ENCODE measurements at regions not wholly inside any gene's neighbourhood (a gene's known extent, or its start where the extent isn't known, plus 50 kb on each side); places are given as distances from the start of the nearest gene placed in this dataset.

GRCh38 chr1:234772345-234773147, 162.6 kb upstream of the IRF2BP2 start:
- TF ChIP-seq CTCF (optimal IDR thresholded peaks at IDR 0.05 in 1 of 3, IDR thresholded peaks at IDR 0.05 in 1 of 3, conservative IDR thresholded peaks at IDR 0.05 in 1 of 3; ENCODE audit: extremely low read depth in 1 of 3, insufficient read depth in 2 of 3, low read length in 3 of 3) (no peak), EZH2 (IDR thresholded peaks at IDR 0.05; ENCODE audit: low read length) (no peak)
